GM23248 (cell line): ENCODE measurements at regions not wholly inside any gene's neighbourhood (a gene's known extent, or its start where the extent isn't known, plus 50 kb on each side); places are given as distances from the start of the nearest gene placed in this dataset.

Source experiments
- EZH2 ChIP-seq: fragments of 200-600 bp; sonication (generic); IDR thresholded peaks from 2 replicates; pipeline ENCODE4 v1.6.1; 2018; ENCODE audit warnings: antibody characterized with exemption, mild to moderate bottlenecking; ENCODE audit not compliant: insufficient read depth, poor library complexity, severe bottlenecking
- EZH2phosphoT487 ChIP-seq: fragments of 200-600 bp; sonication (generic); IDR thresholded peaks from 2 replicates; pipeline ENCODE4 v1.6.1; 2018; ENCODE audit warnings: antibody characterized with exemption, moderate library complexity, mild to moderate bottlenecking, low read depth; ENCODE audit not compliant: insufficient read depth

DNA sequence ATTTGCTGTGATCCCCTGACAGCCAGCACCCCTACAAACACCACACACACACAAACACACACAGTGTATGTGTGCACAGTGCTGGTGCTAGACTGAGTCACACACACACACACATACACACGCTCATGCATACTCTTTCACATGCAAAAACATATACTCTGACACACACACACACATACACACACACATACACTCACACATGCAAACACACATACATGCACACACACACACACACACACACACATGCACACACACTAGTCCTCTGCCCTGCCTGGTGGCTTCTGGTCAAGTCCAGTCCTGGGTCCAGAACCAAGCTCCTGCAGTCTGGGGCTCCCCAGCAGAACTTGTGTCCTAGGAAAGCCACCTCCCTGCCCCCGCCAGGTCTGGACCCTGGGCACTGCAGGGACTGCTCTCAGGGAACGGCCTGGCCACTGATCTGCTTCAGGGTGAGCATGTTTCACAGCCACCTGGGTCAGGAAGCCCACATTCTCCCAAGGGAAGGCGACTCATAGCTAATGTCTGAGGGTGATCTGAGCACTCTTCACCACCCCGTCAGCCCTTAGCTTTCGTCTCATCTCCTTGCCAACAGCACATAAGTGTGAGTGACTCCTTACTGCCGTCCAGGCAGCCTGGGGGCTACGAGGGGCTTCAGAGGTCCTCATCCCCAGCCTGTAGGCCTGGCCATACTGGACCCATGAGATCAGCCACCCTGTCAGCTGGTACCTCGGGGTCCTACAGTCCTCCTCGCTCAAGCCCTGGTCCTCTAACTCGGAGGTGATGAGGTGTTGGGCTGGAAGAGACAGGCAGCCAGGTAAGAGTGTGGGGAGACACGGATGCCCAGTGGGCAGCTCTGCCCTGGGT lies 88.1 kb downstream of the MCFD2 start:
- TF ChIP-seq EZH2phosphoT487: no peak
- no peak for TF ChIP-seq EZH2
